Osteoblast (primary cell): ENCODE measurements at regions not wholly inside any gene's neighbourhood (a gene's known extent, or its start where the extent isn't known, plus 50 kb on each side); places are given as distances from the start of the nearest gene placed in this dataset.

Source experiments
- DNase-seq: peaks from one replicate; pipeline ENCODE4 v3.0.0; 2011; ENCODE audit warnings: low spot score, mixed read lengths; ENCODE audit not compliant: insufficient read length; ENCODE audit errors: missing footprints
- H2AFZ ChIP-seq: 2 replicates; pipeline ENCODE4 v1.6.0; 2011; ENCODE audit warnings: mild to moderate bottlenecking, low read length
- H3K27ac ChIP-seq: 2 replicates; pipeline ENCODE4 v1.5.1; 2011; ENCODE audit warnings: mild to moderate bottlenecking, low read depth, low read length, moderate library complexity
- H3K27me3 ChIP-seq: 2 replicates; pipeline ENCODE4 v1.6.0; 2012; ENCODE audit warnings: mild to moderate bottlenecking, control low read depth, inconsistent platforms, low read length, moderate library complexity; ENCODE audit not compliant: insufficient read depth
- H3K36me3 ChIP-seq: 2 replicates; pipeline ENCODE4 v1.5.1; 2011; ENCODE audit warnings: mild to moderate bottlenecking, low read length, control low read depth, moderate library complexity; ENCODE audit not compliant: insufficient read depth
- H3K4me1 ChIP-seq: 2 replicates; pipeline ENCODE4 v1.5.1; 2011; ENCODE audit warnings: mild to moderate bottlenecking, low read length, control low read depth, moderate library complexity; ENCODE audit not compliant: insufficient read depth
- H3K4me2 ChIP-seq: 2 replicates; pipeline ENCODE4 v1.6.0; 2011; ENCODE audit warnings: mild to moderate bottlenecking, low read length; ENCODE audit not compliant: insufficient read depth
- H3K4me3 ChIP-seq: fragments of 200-600 bp; sonication (generic); 3 replicates; pipeline ENCODE4 v1.5.1; 2012; ENCODE audit warnings: mild to moderate bottlenecking, low read length, inconsistent platforms; ENCODE audit not compliant: insufficient read depth
- H3K79me2 ChIP-seq: 2 replicates; pipeline ENCODE4 v1.6.0; 2012; ENCODE audit warnings: mild to moderate bottlenecking, low read length, control low read depth, inconsistent platforms; ENCODE audit not compliant: insufficient read depth
- H3K9me3 ChIP-seq: 2 replicates; pipeline ENCODE4 v1.5.1; 2011; ENCODE audit warnings: low read depth, low read length, control low read depth
- H4K20me1 ChIP-seq: 2 replicates; pipeline ENCODE4 v1.6.0; 2012; ENCODE audit warnings: mild to moderate bottlenecking, low read length, control low read depth; ENCODE audit not compliant: insufficient read depth
- TF ChIP-seq, protein P1 (sequence below): IDR thresholded peaks from 2 replicates; pipeline ENCODE4 v1.5.1; 2011; ENCODE audit warnings: mild to moderate bottlenecking, low read depth, low read length, moderate library complexity; ENCODE audit errors: extremely low read depth

DNA sequence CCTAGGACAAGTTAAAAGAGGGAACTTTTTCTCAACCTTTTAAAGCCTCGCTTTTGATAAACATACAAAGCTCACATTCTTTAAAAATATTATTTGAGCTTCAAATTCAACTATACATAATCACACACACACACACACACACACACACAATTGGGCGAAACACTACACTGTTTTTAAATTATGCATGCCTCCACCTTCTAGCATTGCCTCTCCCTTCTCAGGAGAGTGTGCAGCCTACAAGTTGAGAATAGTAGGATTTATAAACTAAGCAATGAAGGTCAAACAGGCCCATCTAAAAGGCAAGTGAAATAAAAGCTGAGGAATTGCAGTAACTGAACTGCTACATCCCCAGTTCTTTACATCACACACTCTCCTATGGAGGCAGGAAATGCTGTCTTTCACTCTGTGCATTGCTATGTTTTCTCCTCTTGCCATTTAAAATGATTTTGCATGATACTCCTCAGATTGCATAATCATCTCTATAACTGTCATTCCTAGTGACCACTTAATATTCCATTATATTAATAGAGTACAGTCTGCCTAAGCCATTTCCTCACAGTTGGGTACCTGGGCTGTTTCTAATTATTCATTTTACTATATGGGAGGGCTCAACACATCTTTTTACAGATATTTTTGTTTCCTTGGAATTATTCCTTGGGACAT is 92.5 kb upstream of the KCNE2 start:
- H3K4me3 ChIP-seq: no peak overlapping the region
- TF ChIP-seq, protein P1, sequence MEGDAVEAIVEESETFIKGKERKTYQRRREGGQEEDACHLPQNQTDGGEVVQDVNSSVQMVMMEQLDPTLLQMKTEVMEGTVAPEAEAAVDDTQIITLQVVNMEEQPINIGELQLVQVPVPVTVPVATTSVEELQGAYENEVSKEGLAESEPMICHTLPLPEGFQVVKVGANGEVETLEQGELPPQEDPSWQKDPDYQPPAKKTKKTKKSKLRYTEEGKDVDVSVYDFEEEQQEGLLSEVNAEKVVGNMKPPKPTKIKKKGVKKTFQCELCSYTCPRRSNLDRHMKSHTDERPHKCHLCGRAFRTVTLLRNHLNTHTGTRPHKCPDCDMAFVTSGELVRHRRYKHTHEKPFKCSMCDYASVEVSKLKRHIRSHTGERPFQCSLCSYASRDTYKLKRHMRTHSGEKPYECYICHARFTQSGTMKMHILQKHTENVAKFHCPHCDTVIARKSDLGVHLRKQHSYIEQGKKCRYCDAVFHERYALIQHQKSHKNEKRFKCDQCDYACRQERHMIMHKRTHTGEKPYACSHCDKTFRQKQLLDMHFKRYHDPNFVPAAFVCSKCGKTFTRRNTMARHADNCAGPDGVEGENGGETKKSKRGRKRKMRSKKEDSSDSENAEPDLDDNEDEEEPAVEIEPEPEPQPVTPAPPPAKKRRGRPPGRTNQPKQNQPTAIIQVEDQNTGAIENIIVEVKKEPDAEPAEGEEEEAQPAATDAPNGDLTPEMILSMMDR: no peak
- H2AFZ ChIP-seq: no peak overlapping the region
- no peak overlapping the region for H3K4me2 ChIP-seq
- H3K9me3 ChIP-seq: no peaks in the 10 kb centered on the region
- H4K20me1 ChIP-seq: no peaks in the 10 kb centered on the region
- no peaks in the 10 kb centered on the region for H3K36me3 ChIP-seq
- no peaks in the 10 kb centered on the region for H3K79me2 ChIP-seq
- H3K27ac ChIP-seq: no peak overlapping the region
- H3K27me3 ChIP-seq: peaks cover 35% of the 10 kb centered on the region
- DNase-seq: no peak
- no peaks in the 10 kb centered on the region for H3K4me1 ChIP-seq

DNA sequence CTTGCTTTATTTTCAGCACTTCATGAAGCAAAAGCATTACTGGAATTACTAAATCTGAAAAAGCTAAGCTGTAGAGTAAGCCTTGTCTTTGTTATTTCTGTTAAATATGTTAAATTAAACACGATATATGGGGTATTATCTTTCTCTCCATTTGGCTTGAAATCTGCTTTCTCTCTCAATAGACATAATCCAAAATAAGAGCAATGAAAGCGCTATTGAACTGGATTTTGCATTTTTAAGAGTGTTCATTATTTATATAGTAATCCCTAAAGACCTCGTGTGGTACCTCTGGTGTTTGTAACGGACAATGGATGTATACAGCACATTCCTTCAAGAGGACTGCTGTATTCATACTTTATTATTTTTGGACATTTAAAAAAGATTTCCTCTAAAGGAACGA is 91.5 kb upstream of the KCNE2 start:
- H3K4me2 ChIP-seq: no peak overlapping the region
- DNase-seq: no peak
- H3K4me1 ChIP-seq: no peaks in the 10 kb centered on the region
- no peaks in the 10 kb centered on the region for H3K79me2 ChIP-seq
- no peak overlapping the region for H3K4me3 ChIP-seq
- TF ChIP-seq, protein P1: no peak
- H3K27me3 ChIP-seq: peaks cover 35% of the 10 kb centered on the region
- H3K9me3 ChIP-seq: no peaks in the 10 kb centered on the region
- H3K27ac ChIP-seq: no peak overlapping the region
- no peaks in the 10 kb centered on the region for H4K20me1 ChIP-seq
- no peak overlapping the region for H2AFZ ChIP-seq
- H3K36me3 ChIP-seq: no peaks in the 10 kb centered on the region

DNA sequence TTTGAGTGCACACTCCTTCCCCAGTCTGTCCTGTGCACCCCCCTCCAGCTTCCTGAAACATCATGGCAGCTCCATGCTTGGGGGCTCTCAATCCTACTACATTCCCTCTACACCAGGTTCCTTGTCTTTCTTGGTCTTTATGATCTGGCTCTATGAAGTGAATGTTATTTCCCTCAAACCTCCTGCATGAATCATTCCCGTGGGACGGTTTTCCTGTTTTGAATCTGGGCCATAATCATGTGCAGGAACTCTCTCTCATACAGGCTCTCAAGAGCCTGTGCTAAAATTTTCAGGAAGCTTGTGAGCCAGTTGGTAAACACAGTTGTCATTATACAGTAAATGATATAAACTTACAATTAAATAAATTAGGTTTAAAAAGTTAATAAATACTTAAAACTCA is 89.8 kb upstream of the KCNE2 start:
- TF ChIP-seq, protein P1: no peak

DNA sequence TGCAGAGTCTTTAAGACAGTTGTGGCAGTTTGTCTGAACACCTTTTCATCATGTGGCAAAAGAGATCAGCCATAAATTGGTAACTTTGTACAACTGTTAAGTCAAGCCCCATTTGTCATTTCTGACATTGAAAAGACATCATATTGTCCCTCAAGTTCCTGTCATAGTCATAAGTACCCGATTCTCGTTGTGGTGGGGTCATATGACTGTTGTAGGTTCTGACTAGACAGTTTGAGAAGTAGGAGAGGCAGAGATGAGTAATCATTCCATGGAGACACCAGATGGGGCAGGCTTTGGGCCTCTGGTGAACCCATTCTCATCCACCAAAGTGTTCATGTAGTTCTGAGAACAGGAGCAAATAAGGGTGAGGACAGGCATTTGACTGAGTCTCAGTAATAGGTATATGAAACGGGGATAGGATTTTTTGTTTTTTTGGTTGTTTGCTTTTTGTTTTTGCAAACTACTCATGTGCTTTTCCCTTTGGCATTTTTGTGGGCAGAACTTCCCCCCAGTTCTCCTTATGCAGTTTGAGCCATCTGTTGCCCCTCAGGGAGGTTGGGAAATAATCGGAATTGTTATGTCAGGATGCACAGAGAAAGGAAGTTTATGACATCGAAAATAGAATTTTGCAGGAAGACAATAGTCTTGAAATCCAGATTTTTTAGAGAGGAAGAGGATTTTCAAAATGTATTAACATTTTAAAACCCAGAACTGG is 86.9 kb upstream of the KCNE2 start:
- Histone ChIP-seq H2AFZ (no peak overlapping the region), H3K36me3 (no peaks in the 10 kb centered on the region), H3K9me3 (no peaks in the 10 kb centered on the region), H3K27me3 (peaks cover 13% of the 10 kb centered on the region), H3K4me2 (no peak overlapping the region), H3K4me1 (no peaks in the 10 kb centered on the region), H3K4me3 (no peak overlapping the region), H3K27ac (no peak overlapping the region), H3K79me2 (no peaks in the 10 kb centered on the region), H4K20me1 (no peaks in the 10 kb centered on the region)
- TF ChIP-seq, protein P1: no peak
- DNase-seq: no peak

More for the DNA sequence above, 89.8 kb upstream of the KCNE2 start:
- H3K79me2 ChIP-seq: no peaks in the 10 kb centered on the region
- H3K27ac ChIP-seq: no peak overlapping the region
- H3K36me3 ChIP-seq: no peaks in the 10 kb centered on the region
- DNase-seq: peak; percentile 67
- H3K4me1 ChIP-seq: no peaks in the 10 kb centered on the region
- H4K20me1 ChIP-seq: no peaks in the 10 kb centered on the region
- H3K4me2 ChIP-seq: no peak overlapping the region
- no peak overlapping the region for H2AFZ ChIP-seq
- H3K27me3 ChIP-seq: peaks cover 34% of the 10 kb centered on the region
- H3K4me3 ChIP-seq: no peak overlapping the region
- H3K9me3 ChIP-seq: no peaks in the 10 kb centered on the region
